8988T (cell line): ENCODE measurements at regions not wholly inside any gene's neighbourhood (a gene's known extent, or its start where the extent isn't known, plus 50 kb on each side); places are given as distances from the start of the nearest gene placed in this dataset.
"Not testable (repeated sequence)": the region's sequence is repeated elsewhere in the genome, so short reads cannot be mapped to it uniquely, and the experiment has no call there.

Source experiments
- DNase-seq: peaks from one replicate; pipeline ENCODE4 v3.0.0; 2011

- no peak for DNase-seq
These were observed 546.7 kb upstream of the ID2 start for GRCh38 chr2:8134985-8135682.

- no peak for DNase-seq
These were observed 544.1 kb upstream of the ID2 start for GRCh38 chr2:8137801-8138200.

DNA sequence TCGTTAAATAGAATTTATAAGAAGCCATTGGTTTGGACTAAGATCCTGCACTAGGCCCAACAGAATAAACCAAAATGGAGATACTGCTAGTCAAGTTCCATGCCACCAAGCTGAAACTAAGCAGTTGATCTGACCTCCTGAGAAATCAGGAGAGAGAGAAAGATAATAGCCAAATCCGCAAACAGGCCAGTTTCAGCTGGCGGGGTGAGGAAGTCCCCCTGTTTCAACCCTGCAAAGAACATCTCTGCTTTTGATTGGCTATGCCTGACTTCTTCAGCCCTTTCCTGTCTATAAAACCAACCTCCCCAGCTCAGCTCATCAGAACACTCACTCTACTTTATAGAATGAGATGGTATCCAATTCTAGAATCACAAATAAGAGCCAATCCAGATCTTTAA is 543.3 kb upstream of the ID2 start:
- DNase-seq = no peak

- no peak for DNase-seq
These were observed 542.8 kb upstream of the ID2 start for GRCh38 chr2:8138923-8139667.

DNA sequence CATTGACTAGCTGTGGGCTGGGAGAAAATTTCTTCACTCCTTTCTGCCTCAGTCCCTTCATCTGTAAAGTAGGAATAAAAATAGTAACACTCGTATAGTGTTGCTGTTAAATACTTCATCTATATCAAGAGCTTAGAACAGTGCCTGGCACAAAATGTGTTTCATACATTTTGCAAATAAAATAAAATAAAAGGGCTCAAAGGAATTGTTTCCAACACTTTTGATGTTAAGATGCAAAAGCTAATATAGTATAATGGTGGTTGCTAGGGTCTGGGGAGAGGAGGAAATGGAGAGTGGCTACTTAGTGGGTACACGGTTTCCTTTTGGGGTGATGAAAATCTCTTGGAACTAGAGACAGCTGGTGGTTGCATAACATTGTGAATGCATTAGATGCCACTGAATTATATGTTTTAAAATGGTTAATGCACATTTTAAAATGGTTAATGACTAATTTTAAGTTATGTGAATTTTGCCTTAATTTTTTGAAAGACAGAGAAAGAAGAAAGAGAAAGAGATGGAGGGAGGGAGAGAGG is 542.1 kb upstream of the ID2 start:
- no peak for DNase-seq

DNA sequence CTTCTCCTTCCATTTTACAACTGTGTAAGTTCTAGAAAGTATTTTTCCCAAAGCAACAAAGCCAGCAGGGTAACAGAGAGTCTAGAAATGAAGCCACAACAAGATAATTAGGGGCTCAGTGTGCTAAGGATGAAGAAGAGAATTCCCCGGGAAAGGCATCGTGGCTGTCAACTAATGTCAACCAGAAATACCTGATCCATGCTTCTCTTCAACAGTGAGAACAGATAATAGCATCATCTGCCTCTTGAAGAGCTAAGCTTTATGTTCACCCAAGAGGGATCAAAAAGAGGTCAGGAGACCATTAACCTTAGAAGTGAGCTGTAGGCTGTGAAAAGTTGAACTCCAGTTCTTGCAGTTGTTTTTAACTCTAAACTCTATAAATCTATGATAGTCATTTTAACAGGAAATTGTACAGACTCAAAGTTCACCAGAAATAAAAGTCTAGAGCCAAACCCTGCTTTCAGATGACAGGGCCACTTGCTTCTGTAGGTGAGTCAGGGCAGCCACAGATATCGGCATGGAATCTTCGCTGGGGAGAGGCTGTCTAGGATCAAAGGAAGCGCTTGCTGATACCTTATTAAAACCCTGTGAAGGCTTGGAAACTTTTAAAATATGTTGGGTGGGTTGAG is 540.7 kb upstream of the ID2 start:
- DNase-seq = no peak

DNA sequence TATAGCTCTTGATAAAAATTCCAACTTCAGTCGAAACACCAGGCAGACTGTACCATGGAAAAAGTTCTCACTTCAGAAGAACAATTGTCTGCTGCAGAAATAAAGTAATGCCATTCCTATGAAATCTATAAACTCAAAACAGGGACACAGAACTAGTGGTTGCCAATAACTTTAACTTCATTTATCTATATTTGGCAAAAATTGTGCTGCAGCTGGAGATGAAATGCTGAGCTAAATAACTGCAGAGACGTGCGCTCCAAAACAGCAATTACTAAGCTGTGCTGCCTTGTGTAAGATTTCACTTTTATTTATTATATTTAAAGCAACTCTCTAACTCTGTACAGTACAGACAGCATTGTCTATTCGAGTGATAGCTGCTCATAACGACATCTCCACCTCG is 540.1 kb upstream of the ID2 start:
- DNase-seq = no peak

DNA sequence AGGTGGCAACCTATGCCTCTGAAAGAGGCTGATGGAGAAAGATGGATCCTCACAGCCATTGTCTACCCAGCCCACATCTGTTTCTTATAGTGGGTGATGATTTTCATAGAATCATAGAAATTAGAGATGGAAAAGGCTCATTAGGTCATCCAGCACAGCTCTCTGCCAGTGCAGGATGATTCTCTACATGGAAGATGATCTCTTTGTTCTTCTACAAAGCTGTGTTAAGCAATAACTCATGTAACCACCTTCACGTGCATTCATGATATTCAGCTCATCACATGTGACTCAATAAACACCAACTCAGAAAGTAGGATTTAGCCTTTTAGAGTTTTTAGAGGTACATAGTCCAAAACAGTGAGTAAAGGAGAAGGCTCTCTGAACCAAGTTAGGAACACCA is 539.4 kb upstream of the ID2 start:
- no peak for DNase-seq

GRCh38 chr2:8144131-8144631 is 537.7 kb upstream of the ID2 start:
- no peak for DNase-seq

- no peak for DNase-seq
These were observed 537.1 kb upstream of the ID2 start for GRCh38 chr2:8144785-8145184.

- DNase-seq = not testable (repeated sequence)
These were observed 536.5 kb upstream of the ID2 start for GRCh38 chr2:8145375-8145774.

- no peak for DNase-seq
These were observed 535.5 kb upstream of the ID2 start for GRCh38 chr2:8146132-8147005.

DNA sequence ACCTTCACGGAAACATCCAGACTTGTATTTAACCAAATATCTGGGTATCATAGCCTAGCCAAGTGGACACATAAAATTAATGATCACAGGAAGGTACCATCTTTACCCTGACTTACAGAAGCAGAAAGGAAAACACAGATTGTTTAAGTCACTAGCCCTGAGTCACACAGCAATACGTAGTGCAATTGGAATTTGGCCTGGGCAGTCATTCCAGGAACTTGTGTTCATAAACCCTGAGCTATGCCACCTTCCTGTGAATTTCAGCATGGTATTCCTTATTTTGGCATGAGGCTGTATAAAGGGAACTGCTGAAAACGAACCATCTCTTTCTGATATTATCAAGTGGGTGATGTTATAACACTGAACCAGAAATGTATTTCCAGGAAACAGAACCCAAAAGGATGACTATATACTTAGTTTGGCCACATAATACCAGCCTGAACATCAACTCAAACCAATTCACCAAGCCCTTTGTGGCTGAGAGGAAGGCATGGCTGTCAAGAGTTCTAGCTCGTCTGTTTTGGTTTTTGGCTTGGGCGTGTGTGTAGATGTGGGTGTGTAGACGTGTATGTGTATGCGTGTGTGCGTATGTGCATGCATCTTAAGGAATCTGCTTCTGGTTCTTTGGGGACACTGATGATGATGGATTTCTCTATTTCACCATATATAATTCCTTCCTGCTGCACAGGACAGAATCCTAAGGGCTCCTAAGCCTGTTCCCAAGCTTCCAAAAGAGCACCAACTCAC is 533.4 kb upstream of the ID2 start:
- no peak for DNase-seq

- no peak for DNase-seq
These were observed 532.9 kb upstream of the ID2 start for GRCh38 chr2:8149007-8149405.

GRCh38 chr2:8149985-8150539 is 531.8 kb upstream of the ID2 start:
- DNase-seq = peak; percentile 69

GRCh38 chr2:8151888-8152287 is 530.0 kb upstream of the ID2 start:
- DNase-seq = no peak

- DNase-seq = no peak
These were observed 529.2 kb upstream of the ID2 start for GRCh38 chr2:8152392-8153257.

DNA sequence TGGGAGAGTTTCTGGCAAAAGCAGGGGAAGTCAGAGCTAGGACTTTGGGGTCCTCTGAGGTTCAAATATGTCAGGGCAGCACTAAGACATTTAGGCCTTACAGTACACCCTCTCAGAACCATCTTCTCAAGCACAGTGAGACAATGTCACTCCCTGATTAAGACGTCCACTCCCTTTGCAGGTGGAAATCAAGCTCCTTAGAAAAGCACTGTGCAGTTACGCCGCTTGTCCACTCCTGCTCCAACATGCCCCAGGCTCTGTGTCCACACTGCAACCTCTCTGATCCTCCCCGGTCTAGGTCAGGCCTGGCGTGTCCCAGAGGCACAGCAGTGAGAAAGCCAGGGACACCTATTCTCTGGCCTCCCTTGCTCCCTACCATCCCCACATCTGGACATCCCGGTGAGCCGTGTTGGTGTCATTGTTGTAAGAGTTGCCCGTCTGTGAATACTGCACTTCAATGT is 528.6 kb upstream of the ID2 start:
- DNase-seq = no peak

DNA sequence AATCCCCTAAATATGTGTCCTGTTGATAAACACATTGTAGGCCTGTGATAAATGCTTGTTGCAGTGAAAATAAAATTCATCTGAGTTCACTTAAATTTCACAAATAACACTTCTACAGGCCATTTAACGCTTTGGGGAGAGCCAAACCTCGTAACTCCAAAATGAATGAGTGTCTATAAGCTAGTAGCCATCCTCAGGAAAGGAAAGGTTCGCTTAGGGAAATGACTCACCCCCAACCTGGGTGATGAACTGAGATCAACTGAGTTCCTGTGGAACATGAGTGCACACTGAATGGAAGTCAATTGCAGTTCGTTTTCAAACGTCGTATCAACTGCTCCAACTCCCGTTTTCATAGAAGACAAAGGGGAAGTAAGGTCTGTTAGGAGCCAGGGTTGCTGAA is 527.6 kb upstream of the ID2 start:
- DNase-seq = no peak

DNA sequence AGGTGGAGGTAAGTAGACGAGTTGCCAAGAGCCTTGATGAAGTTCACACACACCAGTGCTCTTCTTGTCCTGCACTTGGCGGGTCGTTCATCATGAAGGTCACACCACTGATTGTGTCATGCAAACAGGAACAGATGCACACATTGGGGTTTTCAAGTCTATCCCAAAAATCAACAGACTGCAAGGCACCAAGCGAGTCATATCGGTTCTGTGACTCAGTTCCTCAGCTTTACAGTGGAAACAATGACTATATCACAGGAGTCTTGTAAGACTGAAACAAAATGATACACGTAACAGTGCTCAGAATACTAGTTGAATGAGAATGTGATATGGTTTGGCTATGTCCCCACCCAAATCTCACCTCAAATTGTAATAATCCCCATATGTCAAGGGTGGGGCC is 526.9 kb upstream of the ID2 start:
- no peak for DNase-seq
